ENCODE measurements at regions not wholly inside any gene's neighbourhood (a gene's known extent, or its start where the extent isn't known, plus 50 kb on each side); places are given as distances from the start of the nearest gene placed in this dataset.

- TF ChIP-seq POLR2A (IDR thresholded peaks at IDR 0.05) (no peak), CTCF (IDR thresholded peaks at IDR 0.05) (no peak)
These were observed 105.6 kb upstream of the HABP2 start for GRCh38 chr10:113447278-113447677.
